ENCODE measurements at regions not wholly inside any gene's neighbourhood (a gene's known extent, or its start where the extent isn't known, plus 50 kb on each side); places are given as distances from the start of the nearest gene placed in this dataset.
A peak's percentile ranks its signal among the peaks of the same experiment; 100 is the strongest.

GRCh38 chr13:33472446-33472845, 186.9 kb upstream of the STARD13 start:
- no peak for DNase-seq

GRCh38 chr13:33479105-33479504, 193.6 kb upstream of the STARD13 start:
- DNase-seq = no peak

GRCh38 chr13:33480561-33480960, 195.0 kb upstream of the STARD13 start:
- no peak for DNase-seq

GRCh38 chr13:33483471-33483870, 197.9 kb upstream of the STARD13 start:
- peak; percentile 23 for DNase-seq

- DNase-seq = no peak
These were observed 199.7 kb upstream of the STARD13 start for GRCh38 chr13:33485247-33485646.

- DNase-seq = no peak
These were observed 202.2 kb upstream of the STARD13 start for GRCh38 chr13:33487575-33488243.

- no peak for DNase-seq
These were observed 204.0 kb upstream of the STARD13 start for GRCh38 chr13:33489563-33489962.

- DNase-seq = no peak
These were observed 205.1 kb upstream of the STARD13 start for GRCh38 chr13:33490461-33491327.

GRCh38 chr13:33493672-33494365, 208.3 kb upstream of the STARD13 start:
- no peak for DNase-seq

- no peak for DNase-seq
These were observed 209.1 kb upstream of the STARD13 start for GRCh38 chr13:33494596-33495204.

GRCh38 chr13:33496336-33496735, 210.8 kb upstream of the STARD13 start:
- DNase-seq = no peak

- DNase-seq = no peak
These were observed 211.7 kb upstream of the STARD13 start for GRCh38 chr13:33497146-33497845.

GRCh38 chr13:33508060-33508459, 222.5 kb upstream of the STARD13 start:
- DNase-seq = no peak

- peak; percentile 41 for DNase-seq
These were observed 224.2 kb upstream of the STARD13 start for GRCh38 chr13:33509642-33510229.

GRCh38 chr13:33510350-33510970, 224.9 kb upstream of the STARD13 start:
- no peak for DNase-seq

GRCh38 chr13:33512880-33513554, 227.5 kb upstream of the STARD13 start:
- no peak for DNase-seq

GRCh38 chr13:33514362-33514761, 228.8 kb upstream of the STARD13 start:
- DNase-seq = no peak

GRCh38 chr13:33515146-33515545, 229.6 kb upstream of the STARD13 start:
- DNase-seq = no peak

GRCh38 chr13:33518452-33518851, 232.9 kb upstream of the STARD13 start:
- no peak for DNase-seq

- DNase-seq = peak; percentile 70
These were observed 234.3 kb upstream of the STARD13 start for GRCh38 chr13:33519561-33520467.
